ENCODE measurements at regions not wholly inside any gene's neighbourhood (a gene's known extent, or its start where the extent isn't known, plus 50 kb on each side); places are given as distances from the start of the nearest gene placed in this dataset.

DNA sequence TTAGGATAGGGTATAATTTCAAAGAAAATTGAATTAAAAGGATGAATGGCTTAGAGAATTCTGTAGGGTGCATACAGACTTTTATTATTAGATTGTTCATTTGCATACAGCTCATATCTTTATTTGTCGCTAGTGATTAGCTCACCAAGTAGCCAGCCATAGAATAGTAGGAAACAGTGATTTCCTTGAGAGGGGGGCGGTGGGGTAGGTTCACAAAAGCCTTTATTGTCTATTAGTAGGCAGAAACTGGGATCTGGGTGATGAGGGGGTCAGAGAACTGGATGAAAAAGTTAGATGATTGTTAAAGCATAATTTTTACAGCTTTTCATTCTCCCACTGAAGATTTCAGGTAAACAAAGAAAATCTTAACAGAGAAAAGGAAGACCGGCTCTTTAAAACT lies 77.6 kb upstream of the RAP2B start:
- Histone ChIP-seq H3K79me2 (ENCODE audit: insufficient read depth, low read length) (no peaks in the 10 kb centered on the region), H3K9ac (ENCODE audit: low read length) (no peak overlapping the region), H3K36me3 (ENCODE audit: control insufficient read depth in 1 of 2, insufficient read depth in 2 of 2, low read length in 2 of 2) (no peaks in the 10 kb centered on the region), H3K9me2 (ENCODE audit: insufficient read depth) (no peaks in the 10 kb centered on the region), H3K4me1 (ENCODE audit: control insufficient read depth in 1 of 2, insufficient read depth in 2 of 2, low read length in 2 of 2) (peaks cover 8 to 11% of the 10 kb centered on the region in 2 experiments), H3K4me3 (replicated peaks in 1 of 2; ENCODE audit: low read depth in 1 of 2, low read length in 2 of 2) (no peak overlapping the region), H3K27ac (ENCODE audit: low read depth, low read length) (no peak overlapping the region), H3K27me3 (ENCODE audit: insufficient read depth, low read length) (no peaks in the 10 kb centered on the region), H3K9me3 (ENCODE audit: control insufficient read depth in 1 of 2, insufficient read depth in 1 of 2, low read depth in 1 of 2, low read length in 2 of 2) (no peaks in the 10 kb centered on the region), H2AFZ (ENCODE audit: low read depth, low read length, poor library complexity, severe bottlenecking) (no peak overlapping the region), H4K20me1 (ENCODE audit: insufficient read depth) (no peaks in the 10 kb centered on the region), H3K4me2 (ENCODE audit: low read length) (no peak overlapping the region)
- intact Hi-C loops (cut with micrococcal nuclease), result no loop called here
- BruUV-seq (replicated peaks), result no TSS peak
- ChIA-PET POLR2A (no interaction called here), CTCF (no interaction called here), RAD21 (ENCODE audit: low non-redundant PET in 1 of 2, low total read pairs in 2 of 2, uncharacterized antibody in 2 of 2, unreplicated experiment in 2 of 2) (no interaction called here)
- TF ChIP-seq SP1 (IDR thresholded peaks at IDR 0.05; ENCODE audit: low read depth) (no peak), SRF (IDR thresholded peaks at IDR 0.05; ENCODE audit: low read depth) (no peak), POLR2AphosphoS5 (IDR thresholded peaks at IDR 0.05; ENCODE audit: low read depth, low read length) (no peak), POLR2A (IDR thresholded peaks at IDR 0.05; ENCODE audit: borderline replicate concordance, extremely low read depth, insufficient read depth, insufficient read length) (no peak)
- TF ChIP-seq, protein P1, sequence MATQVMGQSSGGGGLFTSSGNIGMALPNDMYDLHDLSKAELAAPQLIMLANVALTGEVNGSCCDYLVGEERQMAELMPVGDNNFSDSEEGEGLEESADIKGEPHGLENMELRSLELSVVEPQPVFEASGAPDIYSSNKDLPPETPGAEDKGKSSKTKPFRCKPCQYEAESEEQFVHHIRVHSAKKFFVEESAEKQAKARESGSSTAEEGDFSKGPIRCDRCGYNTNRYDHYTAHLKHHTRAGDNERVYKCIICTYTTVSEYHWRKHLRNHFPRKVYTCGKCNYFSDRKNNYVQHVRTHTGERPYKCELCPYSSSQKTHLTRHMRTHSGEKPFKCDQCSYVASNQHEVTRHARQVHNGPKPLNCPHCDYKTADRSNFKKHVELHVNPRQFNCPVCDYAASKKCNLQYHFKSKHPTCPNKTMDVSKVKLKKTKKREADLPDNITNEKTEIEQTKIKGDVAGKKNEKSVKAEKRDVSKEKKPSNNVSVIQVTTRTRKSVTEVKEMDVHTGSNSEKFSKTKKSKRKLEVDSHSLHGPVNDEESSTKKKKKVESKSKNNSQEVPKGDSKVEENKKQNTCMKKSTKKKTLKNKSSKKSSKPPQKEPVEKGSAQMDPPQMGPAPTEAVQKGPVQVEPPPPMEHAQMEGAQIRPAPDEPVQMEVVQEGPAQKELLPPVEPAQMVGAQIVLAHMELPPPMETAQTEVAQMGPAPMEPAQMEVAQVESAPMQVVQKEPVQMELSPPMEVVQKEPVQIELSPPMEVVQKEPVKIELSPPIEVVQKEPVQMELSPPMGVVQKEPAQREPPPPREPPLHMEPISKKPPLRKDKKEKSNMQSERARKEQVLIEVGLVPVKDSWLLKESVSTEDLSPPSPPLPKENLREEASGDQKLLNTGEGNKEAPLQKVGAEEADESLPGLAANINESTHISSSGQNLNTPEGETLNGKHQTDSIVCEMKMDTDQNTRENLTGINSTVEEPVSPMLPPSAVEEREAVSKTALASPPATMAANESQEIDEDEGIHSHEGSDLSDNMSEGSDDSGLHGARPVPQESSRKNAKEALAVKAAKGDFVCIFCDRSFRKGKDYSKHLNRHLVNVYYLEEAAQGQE (IDR thresholded peaks at IDR 0.05; ENCODE audit: low read depth), result no peak
- TF ChIP-seq, protein P2, sequence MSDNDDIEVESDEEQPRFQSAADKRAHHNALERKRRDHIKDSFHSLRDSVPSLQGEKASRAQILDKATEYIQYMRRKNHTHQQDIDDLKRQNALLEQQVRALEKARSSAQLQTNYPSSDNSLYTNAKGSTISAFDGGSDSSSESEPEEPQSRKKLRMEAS (IDR thresholded peaks at IDR 0.05), result no peak
- TF ChIP-seq, protein P3, sequence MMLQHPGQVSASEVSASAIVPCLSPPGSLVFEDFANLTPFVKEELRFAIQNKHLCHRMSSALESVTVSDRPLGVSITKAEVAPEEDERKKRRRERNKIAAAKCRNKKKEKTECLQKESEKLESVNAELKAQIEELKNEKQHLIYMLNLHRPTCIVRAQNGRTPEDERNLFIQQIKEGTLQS (IDR thresholded peaks at IDR 0.05), result no peak
- ATAC-seq (no peak), DNase-seq (ENCODE audit: low read depth, low spot score) (no peak)
